Neural progenitor cell (in vitro differentiated cells): ENCODE measurements at regions not wholly inside any gene's neighbourhood (a gene's known extent, or its start where the extent isn't known, plus 50 kb on each side); places are given as distances from the start of the nearest gene placed in this dataset.

Experiments
- DNase-seq: peaks from one replicate; pipeline ENCODE4 v3.0.0-alpha.2; 2016; ENCODE audit warnings: low spot score
- H2AFZ ChIP-seq: fragments of 200-600 bp; sonication (generic); replicated peaks from 2 replicates; pipeline ENCODE4 v1.6.1; 2016; ENCODE audit warnings: antibody characterized with exemption
- H3F3A ChIP-seq: fragments of 200-600 bp; sonication (generic); 2 replicates; pipeline ENCODE4 v1.6.1; 2016; ENCODE audit warnings: antibody characterized with exemption, low read depth
- H3K27ac ChIP-seq: fragments of 200-600 bp; sonication (generic); 2 replicates; pipeline ENCODE4 v1.5.1; 2016; ENCODE audit warnings: mild to moderate bottlenecking
- H3K27me3 ChIP-seq: fragments of 200-600 bp; sonication (generic); 2 replicates; pipeline ENCODE4 v1.6.1; 2016; ENCODE audit warnings: mild to moderate bottlenecking, moderate library complexity
- H3K36me3 ChIP-seq: fragments of 200-600 bp; sonication (generic); 2 replicates; pipeline ENCODE4 v1.5.1; 2016
- H3K4me1 ChIP-seq: fragments of 200-600 bp; sonication (generic); 2 replicates; pipeline ENCODE4 v1.6.1; 2016; ENCODE audit warnings: mixed run types
- H3K4me2 ChIP-seq: fragments of 200-600 bp; sonication (generic); 2 replicates; pipeline ENCODE4 v1.6.1; 2016
- H3K4me3 ChIP-seq: fragments of 200-600 bp; sonication (generic); 2 replicates; pipeline ENCODE4 v1.5.1; 2016
- H3K79me2 ChIP-seq: fragments of 200-600 bp; sonication (generic); 2 replicates; pipeline ENCODE4 v1.6.1; 2016; ENCODE audit warnings: low read depth
- H3K9ac ChIP-seq: fragments of 200-600 bp; sonication (generic); 2 replicates; pipeline ENCODE4 v1.6.1; 2016
- H3K9me3 ChIP-seq: fragments of 200-600 bp; sonication (generic); 2 replicates; pipeline ENCODE4 v1.5.1; 2016; ENCODE audit warnings: low read depth
- H4K20me1 ChIP-seq: fragments of 200-600 bp; sonication (generic); 2 replicates; pipeline ENCODE4 v1.6.1; 2016; ENCODE audit warnings: low read depth
- H3K27ac Mint-ChIP-seq: 3 replicates; pipeline ENCODE4 v1.8.0; 2021; ENCODE audit warnings: mixed read lengths
- H3K27me3 Mint-ChIP-seq: 2 replicates; pipeline ENCODE4 v1.8.0; 2022; ENCODE audit warnings: low read depth, mild to moderate bottlenecking, inconsistent platforms, moderate library complexity, mixed read lengths; ENCODE audit not compliant: insufficient read depth
- H3K36me3 Mint-ChIP-seq: 3 replicates; pipeline ENCODE4 v1.8.0; 2021; ENCODE audit warnings: mixed read lengths
- H3K4me1 Mint-ChIP-seq: 3 replicates; pipeline ENCODE4 v1.8.0; 2021; ENCODE audit warnings: mixed read lengths
- H3K4me3 Mint-ChIP-seq: 3 replicates; pipeline ENCODE4 v1.8.0; 2021; ENCODE audit warnings: mild to moderate bottlenecking, moderate library complexity, mixed read lengths
- H3K9me3 Mint-ChIP-seq: 3 replicates; pipeline ENCODE4 v1.8.0; 2020; ENCODE audit warnings: mixed read lengths
- EZH2 ChIP-seq: fragments of 200-600 bp; sonication (generic); IDR thresholded peaks from 2 replicates; pipeline ENCODE4 v1.6.1; 2017; ENCODE audit warnings: antibody characterized with exemption, mild to moderate bottlenecking, moderate library complexity
- EZH2phosphoT487 ChIP-seq: fragments of 200-600 bp; sonication (generic); IDR thresholded peaks from 2 replicates; pipeline ENCODE4 v1.6.1; 2017; ENCODE audit warnings: antibody characterized with exemption
- TF ChIP-seq, protein P1 (sequence below): fragments of 200-600 bp; sonication (generic); IDR thresholded peaks from 2 replicates; pipeline ENCODE4 v1.5.1; 2017; ENCODE audit warnings: antibody characterized with exemption, mild to moderate bottlenecking

DNA sequence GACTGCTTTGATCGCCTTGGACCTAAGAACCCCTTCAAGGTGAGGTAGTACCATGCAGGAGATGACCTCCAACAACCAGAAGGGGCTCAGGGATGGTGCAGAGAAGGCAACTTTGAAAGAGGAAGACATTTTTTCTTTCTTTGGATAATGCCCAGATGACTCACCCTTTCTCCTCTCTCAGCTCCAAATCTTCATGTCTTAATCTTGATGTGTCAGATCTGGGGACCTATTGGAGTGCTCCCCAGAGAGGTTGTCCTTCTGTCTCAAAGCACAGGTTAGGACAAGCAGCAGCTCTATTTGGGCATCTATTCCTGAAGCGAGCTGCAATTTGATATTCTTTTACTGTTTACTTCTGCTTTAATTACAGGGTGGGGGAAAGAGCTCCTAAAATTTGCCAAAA, 229.9 kb upstream of the MAP3K1 start:
- Histone ChIP-seq H3K9me3 (no peaks in the 10 kb centered on the region), H3K79me2 (no peaks in the 10 kb centered on the region), H3F3A (peaks cover 15% of the 10 kb centered on the region), H3K27me3 (no peaks in the 10 kb centered on the region), H4K20me1 (no peaks in the 10 kb centered on the region), H3K4me2 (peak overlapping the region; percentile 55), H3K4me1 (peaks cover 25% of the 10 kb centered on the region), H3K27ac (peak overlapping the region; percentile 90), H3K4me3 (no peak overlapping the region), H2AFZ (no peak overlapping the region), H3K36me3 (no peaks in the 10 kb centered on the region), H3K9ac (no peak overlapping the region)
- Mint-ChIP-seq H3K4me3 (no peak overlapping the region), H3K27me3 (peaks cover 2% of the 10 kb centered on the region), H3K36me3 (no peaks in the 10 kb centered on the region), H3K27ac (no peak overlapping the region), H3K9me3 (peaks cover 2% of the 10 kb centered on the region), H3K4me1 (peaks cover 22% of the 10 kb centered on the region)
- no peak for DNase-seq
- no peak for TF ChIP-seq EZH2phosphoT487
- TF ChIP-seq EZH2 = no peak
- TF ChIP-seq, protein P1, sequence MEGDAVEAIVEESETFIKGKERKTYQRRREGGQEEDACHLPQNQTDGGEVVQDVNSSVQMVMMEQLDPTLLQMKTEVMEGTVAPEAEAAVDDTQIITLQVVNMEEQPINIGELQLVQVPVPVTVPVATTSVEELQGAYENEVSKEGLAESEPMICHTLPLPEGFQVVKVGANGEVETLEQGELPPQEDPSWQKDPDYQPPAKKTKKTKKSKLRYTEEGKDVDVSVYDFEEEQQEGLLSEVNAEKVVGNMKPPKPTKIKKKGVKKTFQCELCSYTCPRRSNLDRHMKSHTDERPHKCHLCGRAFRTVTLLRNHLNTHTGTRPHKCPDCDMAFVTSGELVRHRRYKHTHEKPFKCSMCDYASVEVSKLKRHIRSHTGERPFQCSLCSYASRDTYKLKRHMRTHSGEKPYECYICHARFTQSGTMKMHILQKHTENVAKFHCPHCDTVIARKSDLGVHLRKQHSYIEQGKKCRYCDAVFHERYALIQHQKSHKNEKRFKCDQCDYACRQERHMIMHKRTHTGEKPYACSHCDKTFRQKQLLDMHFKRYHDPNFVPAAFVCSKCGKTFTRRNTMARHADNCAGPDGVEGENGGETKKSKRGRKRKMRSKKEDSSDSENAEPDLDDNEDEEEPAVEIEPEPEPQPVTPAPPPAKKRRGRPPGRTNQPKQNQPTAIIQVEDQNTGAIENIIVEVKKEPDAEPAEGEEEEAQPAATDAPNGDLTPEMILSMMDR = no peak

DNA sequence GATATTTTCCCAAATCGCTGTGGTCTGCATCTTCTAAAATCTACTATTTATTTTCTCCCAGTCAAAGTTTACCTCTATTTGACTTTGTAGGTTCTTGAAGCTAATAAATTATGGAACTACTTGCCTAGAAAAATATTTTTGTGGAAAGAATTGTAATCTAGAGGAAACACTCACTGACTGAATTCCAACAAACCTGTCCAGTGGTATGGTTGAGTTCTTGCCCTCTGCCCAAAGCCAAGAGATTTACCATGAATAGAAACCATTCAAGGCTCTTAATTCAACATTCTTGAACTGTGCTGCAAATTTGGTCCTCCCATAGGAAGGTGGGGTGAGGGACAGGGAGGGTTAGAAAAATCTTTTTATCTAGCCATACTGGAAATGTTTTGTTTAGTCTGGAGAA, 233.9 kb upstream of the MAP3K1 start:
- Mint-ChIP-seq H3K4me3 (no peak overlapping the region), H3K36me3 (no peaks in the 10 kb centered on the region), H3K27ac (no peak overlapping the region), H3K27me3 (peaks cover 3% of the 10 kb centered on the region), H3K4me1 (peaks cover 13% of the 10 kb centered on the region), H3K9me3 (peaks cover 2% of the 10 kb centered on the region)
- H3K36me3 ChIP-seq = no peaks in the 10 kb centered on the region
- no peak overlapping the region for H3K4me2 ChIP-seq
- no peaks in the 10 kb centered on the region for H3K9me3 ChIP-seq
- no peak overlapping the region for H3K4me3 ChIP-seq
- no peak overlapping the region for H2AFZ ChIP-seq
- H3K79me2 ChIP-seq = no peaks in the 10 kb centered on the region
- H3K27ac ChIP-seq = no peak overlapping the region
- TF ChIP-seq EZH2 (no peak), EZH2phosphoT487 (no peak)
- TF ChIP-seq, protein P1 = no peak
- no peak for DNase-seq
- H3K27me3 ChIP-seq = no peaks in the 10 kb centered on the region
- no peak overlapping the region for H3K9ac ChIP-seq
- peaks cover 10% of the 10 kb centered on the region for H3F3A ChIP-seq
- H3K4me1 ChIP-seq = peaks cover 14% of the 10 kb centered on the region
- no peaks in the 10 kb centered on the region for H4K20me1 ChIP-seq

DNA sequence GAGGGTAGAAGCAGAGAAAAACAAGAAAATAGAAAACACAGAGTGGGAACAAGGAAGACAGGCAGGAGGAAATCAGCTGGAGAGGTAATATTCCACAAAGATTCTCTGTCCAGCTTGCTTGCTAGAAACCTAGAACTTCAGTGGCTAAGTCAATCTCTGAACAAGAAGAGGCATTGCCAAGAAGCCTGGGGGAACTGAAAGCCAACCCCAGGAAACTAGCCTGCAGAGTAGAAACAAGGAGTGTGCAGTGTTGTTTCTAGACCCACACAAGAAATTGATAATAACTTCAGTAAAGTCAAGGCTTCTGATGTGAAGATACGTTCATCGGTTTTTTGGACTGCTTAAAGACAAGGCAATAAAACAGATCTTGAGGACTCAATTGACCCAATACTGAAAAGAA, 234.5 kb upstream of the MAP3K1 start:
- no peak for DNase-seq
- Histone ChIP-seq H3K79me2 (no peaks in the 10 kb centered on the region), H3K4me2 (no peak overlapping the region), H3K36me3 (no peaks in the 10 kb centered on the region), H4K20me1 (no peaks in the 10 kb centered on the region), H3K4me3 (no peak overlapping the region), H3K4me1 (peaks cover 9% of the 10 kb centered on the region), H3K9me3 (no peaks in the 10 kb centered on the region), H3K27me3 (no peaks in the 10 kb centered on the region), H3K9ac (no peak overlapping the region), H3K27ac (no peak overlapping the region), H3F3A (peaks cover 5% of the 10 kb centered on the region), H2AFZ (no peak overlapping the region)
- no peaks in the 10 kb centered on the region for H3K36me3 Mint-ChIP-seq
- TF ChIP-seq EZH2phosphoT487 = no peak
- TF ChIP-seq EZH2 = no peak
- TF ChIP-seq, protein P1 = no peak
- H3K27me3 Mint-ChIP-seq = peaks cover 3% of the 10 kb centered on the region
- no peak overlapping the region for H3K4me3 Mint-ChIP-seq
- peaks cover 8% of the 10 kb centered on the region for H3K4me1 Mint-ChIP-seq
- H3K27ac Mint-ChIP-seq = no peak overlapping the region
- peaks cover 2% of the 10 kb centered on the region for H3K9me3 Mint-ChIP-seq

DNA sequence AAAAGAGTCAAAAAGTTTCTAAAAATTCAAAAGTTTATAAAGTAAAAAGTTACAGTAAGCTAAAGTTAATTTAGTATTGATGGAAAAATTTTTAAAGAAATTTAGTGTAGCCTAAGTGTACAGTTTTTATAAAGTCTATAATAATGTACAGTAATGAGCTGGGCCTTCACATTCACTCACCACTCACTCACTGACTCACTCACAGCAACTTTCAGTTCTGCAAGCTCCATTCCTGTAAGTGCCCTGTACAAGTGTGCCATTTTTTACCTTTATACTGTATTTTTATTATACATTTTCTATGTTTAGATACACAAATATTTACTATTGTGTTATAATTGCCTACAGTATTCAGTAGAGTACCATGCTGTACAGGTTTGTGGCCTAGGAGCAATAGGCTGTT, 239.5 kb upstream of the MAP3K1 start:
- peaks cover 4% of the 10 kb centered on the region for H3K27me3 Mint-ChIP-seq
- Histone ChIP-seq H3K4me3 (no peak overlapping the region), H3K36me3 (no peaks in the 10 kb centered on the region), H3K9ac (no peak overlapping the region), H3F3A (no peaks in the 10 kb centered on the region), H4K20me1 (no peaks in the 10 kb centered on the region), H3K9me3 (no peaks in the 10 kb centered on the region), H3K27ac (no peak overlapping the region), H3K79me2 (no peaks in the 10 kb centered on the region), H2AFZ (no peak overlapping the region), H3K4me2 (no peak overlapping the region), H3K4me1 (no peaks in the 10 kb centered on the region), H3K27me3 (no peaks in the 10 kb centered on the region)
- no peaks in the 10 kb centered on the region for H3K4me1 Mint-ChIP-seq
- H3K27ac Mint-ChIP-seq = no peak overlapping the region
- H3K4me3 Mint-ChIP-seq = no peak overlapping the region
- no peaks in the 10 kb centered on the region for H3K36me3 Mint-ChIP-seq
- H3K9me3 Mint-ChIP-seq = no peaks in the 10 kb centered on the region
- no peak for DNase-seq
- TF ChIP-seq EZH2phosphoT487 (no peak), EZH2 (no peak)
- TF ChIP-seq, protein P1 = no peak
